GDM1 (cell line): ENCODE measurements at regions not wholly inside any gene's neighbourhood (a gene's known extent, or its start where the extent isn't known, plus 50 kb on each side); places are given as distances from the start of the nearest gene placed in this dataset.
"Not testable (repeated sequence)": the region's sequence is repeated elsewhere in the genome, so short reads cannot be mapped to it uniquely, and the experiment has no call there.

Experiments
- DNase-seq: peaks from one replicate; lab custom pipeline; 2025; lab: John Stamatoyannopoulos, UW

DNA sequence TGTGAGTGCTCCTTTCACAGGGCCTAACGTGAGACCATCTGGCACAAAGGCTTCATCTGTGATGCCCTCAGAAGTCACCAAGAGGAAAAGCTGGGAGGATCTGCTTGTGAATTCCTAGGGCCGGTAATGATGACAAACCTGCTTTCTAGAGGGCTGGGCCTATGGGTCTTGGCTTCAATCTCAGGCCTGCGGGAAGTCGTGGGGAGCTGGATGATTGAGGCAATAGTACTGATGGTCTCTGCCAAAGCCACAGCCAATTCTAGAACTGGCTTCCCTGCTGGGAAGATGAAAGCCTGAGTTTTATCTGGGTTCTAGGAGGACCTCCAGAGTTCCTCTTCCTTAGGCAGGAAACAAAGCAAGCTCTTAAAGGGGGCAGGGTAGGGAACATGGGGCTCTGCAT lies 102.7 kb downstream of the TMEM215 start:
- no peak for DNase-seq

DNA sequence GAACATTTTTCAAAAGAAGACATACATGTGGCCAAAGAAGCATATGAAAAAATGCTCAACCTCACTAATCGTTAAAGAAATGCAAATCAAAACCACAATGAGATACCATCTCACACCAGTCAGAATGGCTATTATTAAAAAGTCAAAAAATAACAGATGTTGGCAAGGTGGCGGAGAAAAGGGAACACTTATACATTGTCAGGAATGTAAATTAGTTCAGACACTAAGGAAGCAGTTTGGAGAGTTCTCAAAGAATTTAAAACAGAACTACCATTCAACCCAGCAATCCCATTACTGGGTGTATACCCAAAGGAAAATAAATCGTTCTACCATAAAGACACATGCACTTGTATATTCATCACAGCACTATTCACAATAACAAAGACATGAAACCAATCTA lies 106.9 kb downstream of the APTX start:
- DNase-seq = not testable (repeated sequence)

DNA sequence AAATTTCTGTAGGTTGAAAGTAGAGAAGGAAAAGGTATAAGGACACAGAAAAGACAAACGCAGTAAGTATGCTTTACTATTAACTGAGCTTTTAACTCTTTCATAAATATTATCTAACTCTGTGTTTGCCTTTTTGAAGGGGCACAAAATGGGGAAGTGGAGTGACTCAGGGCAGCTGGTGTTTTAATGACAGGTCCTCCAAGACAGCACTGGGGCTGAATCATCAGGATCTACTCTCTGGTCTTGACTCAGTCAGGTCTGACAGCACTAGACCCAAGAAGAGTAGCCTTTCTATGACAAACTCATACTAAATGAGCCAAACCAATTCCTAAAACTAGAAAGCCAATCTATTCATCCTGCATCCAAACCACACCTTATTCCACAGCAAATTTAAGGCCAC lies 102.2 kb downstream of the APTX start:
- DNase-seq = no peak

DNA sequence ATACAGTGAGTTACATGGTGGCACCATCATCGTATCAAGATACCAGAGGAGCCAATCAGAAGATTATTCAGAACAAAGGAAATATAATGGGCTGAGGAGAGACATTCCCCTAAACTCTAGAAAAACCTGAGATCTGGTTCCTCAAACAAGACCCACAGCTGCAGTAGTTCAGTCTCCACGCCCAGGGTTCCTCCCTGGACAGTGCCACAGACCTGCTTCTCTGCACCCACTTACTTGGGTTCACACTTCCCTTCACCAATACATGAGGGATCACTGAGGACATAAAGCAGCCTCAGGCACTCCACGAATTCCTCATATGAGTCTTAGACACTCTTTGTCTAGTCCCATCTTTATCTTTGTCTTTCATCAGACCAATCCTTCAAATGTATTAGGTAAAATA lies 101.7 kb downstream of the APTX start:
- DNase-seq = no peak

DNA sequence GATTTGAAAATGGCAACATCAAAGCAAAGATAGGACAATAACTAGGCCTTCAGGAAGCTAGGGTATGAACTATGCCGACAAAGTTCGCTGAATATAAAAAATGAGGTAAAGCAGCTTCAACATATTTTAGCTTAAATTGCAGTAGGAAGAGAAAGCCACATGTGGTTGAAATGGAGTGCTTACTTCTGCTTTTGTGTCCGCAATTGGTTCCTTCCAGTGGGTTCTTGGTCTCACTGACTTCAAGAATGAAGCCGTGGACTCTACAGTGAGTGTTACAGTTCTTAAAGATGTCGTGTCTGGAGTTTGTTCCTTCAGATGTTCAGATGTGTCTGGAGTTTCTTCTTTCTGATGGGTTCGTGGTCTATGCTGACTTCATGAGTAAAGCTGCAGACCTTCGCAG lies 95.2 kb downstream of the APTX start:
- peak; percentile 71 for DNase-seq

DNA sequence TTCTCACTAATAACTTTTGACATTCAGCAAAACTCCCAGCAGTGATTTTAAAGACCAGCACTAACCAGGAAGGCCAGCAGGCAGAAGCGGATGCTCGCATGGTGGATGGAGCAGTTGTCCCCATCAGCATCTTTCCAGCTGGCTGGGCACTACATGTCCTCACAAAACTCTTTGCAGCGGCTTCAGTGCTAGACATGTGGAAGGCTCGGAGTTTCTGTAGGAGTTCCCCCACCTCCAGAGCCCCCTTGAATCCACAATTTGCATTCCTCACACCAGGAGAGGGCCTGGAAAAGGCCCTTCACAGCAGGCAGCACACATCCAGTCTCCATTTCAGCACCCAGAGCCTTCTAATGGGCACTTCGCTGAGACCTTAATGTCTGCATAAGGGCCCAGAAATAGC lies 85.6 kb downstream of the APTX start:
- no peak for DNase-seq

DNA sequence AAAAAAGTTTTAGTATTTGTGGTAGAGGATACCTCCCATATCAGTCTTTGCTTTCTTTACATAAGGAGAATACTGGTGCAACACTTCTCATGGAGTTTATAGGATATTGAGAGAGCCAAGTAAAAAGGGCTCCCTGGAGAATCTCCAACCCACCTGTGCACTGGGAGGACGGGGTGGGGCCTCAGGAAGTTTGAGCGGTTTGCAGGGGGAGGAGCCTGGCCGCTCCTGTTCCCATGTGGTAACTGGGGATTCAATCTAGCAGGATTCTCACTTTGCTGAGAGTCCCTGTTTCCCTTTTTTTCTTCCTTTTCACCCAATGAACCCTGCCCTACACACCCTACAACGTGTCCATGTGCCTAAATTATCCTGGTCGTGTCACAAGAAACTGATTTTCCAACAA lies 82.8 kb downstream of the APTX start:
- no peak for DNase-seq
